ENCODE measurements at regions not wholly inside any gene's neighbourhood (a gene's known extent, or its start where the extent isn't known, plus 50 kb on each side); places are given as distances from the start of the nearest gene placed in this dataset.
"Not testable (repeated sequence)": the region's sequence is repeated elsewhere in the genome, so short reads cannot be mapped to it uniquely, and the experiment has no call there.

DNA sequence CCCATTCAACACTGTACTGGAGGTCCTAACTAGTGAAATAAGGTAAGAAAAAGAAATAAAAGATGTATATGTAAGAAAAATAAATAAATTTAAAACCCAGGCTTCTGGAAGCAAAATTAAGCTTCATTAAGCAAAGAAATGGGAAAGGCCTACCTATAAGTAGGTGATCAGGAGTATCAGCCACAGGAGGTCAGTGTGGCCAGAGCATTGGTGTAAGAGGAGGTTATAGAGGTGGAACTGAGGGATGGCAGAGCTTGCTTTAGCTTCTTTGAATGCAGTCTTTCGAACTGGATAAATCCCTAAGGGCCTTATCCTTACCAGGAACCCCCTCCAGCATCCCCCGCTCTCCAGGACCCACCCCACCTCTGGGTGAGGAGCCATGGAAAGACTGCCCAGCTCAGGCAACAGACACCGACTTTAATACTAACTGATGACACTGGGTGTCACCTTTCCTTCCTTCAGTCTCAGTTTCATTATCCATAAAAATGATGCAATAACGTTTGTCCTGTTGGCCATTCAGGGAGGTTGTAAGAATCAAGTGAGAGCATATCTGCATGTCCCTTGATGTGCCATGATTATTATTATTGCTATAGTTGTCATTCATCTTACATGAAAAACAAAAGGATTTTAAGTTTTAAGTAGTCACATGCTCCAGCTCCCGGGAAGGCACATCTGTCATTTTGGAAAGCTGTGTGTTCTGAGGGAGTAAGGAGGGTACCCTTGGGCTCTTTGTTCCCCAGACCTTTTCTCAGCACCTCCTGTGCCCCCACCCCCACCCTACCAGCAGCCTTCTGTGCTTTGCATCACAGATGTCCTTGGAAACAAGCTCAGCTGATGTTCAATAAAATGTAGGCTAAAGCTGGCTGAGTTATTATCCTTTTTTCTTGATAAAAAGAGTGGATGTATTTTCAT, 50.8 kb upstream of the CTNNA1 start:
- DNase-seq (ENCODE audit: low read depth) = no peak

DNA sequence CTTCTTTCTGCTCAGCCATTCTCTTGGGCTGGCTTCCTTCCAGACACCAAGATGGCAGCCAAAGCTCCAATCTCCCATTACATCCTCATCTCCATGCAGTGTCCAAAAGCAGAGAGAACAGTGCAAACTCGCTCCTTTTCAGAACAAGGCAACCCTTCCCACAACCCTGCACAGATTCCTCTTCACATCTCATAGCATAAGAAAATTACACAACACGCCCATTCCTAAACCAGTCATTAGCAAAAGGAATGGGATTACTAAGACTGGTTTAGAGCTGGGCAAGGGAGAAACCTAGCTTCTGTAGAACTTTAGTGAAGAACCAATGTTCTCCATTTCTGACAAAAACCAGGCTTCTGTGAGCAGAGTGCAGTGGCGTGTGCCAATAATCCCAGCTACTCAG, 51.5 kb upstream of the CTNNA1 start:
- DNase-seq (ENCODE audit: low read depth) = no peak

DNA sequence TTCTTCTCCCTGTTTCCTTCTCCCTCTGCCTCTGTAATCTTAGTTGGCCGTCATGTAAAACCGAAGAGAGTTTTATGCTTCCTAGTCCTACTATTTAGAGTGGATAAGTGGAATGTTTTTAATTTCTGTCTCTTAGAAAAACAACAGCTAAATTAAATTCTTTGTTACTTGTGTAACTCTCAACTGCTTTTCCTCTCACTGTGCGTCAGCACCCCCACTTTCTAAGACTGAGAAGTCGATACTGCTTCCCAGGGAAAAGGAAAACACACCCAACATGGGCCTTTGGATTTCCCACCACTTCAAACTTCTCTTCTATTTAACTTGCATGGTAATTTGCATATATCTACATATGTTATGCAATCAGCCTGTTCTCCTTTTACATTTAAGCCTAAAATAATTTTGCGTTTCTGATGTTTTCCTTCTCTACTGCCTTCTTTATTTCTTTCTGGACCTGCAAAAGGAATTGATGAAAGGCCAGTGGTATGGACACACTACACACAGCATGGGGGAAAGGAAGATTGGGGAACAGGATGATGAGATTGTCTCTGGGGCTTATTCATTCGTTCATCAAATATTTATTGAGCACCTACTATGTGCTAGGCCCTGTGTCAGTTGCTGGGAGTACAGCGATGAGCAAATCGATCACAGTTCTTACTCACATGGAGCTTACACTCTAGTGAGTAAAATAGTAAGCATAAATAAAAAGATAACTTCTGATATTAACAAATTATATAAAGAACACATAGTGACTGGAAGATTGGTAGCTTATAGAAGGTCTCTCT, 52.5 kb upstream of the CTNNA1 start:
- no peak for DNase-seq (ENCODE audit: low read depth)

DNA sequence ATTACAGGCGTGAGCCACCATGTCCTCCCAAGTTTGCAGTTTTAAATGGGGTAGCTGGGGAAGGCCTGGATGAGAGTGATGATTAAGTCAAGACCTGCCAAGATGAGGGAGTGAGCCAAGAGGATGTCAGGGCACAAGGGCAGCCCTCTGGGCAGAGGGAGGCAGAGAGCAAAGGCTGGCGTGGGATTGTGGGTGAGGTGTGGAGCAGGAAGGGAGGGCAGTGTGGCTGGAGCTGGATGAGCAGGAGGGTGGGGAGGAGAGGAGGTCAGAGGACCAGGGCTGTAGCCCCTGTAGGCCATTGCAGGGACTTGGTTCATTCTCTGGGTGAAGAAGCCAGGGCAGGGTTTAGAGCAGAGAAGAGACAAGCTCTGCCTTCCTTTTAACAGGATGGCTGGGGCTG, 53.7 kb upstream of the CTNNA1 start:
- no peak for DNase-seq (ENCODE audit: low read depth)

DNA sequence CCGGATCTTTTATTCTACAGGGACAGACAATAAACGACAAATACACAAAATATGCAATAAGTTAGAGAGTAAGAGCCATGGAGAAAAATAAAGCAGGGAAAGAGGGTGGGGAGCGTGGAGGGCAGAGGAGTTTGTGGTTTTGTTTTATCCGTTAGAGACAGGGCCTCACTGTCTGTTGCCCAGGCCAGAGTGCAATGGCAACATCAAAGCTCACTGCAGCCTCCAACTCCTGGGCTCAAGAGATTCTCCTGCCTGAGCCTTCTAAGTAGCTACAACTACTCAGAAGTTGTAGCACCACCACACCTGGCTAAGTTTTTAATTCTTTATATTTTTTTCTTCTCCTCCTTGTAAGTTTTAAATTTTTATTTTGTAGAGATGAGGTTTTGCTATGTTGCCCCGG, 54.5 kb upstream of the CTNNA1 start:
- no peak for DNase-seq (ENCODE audit: low read depth)

DNA sequence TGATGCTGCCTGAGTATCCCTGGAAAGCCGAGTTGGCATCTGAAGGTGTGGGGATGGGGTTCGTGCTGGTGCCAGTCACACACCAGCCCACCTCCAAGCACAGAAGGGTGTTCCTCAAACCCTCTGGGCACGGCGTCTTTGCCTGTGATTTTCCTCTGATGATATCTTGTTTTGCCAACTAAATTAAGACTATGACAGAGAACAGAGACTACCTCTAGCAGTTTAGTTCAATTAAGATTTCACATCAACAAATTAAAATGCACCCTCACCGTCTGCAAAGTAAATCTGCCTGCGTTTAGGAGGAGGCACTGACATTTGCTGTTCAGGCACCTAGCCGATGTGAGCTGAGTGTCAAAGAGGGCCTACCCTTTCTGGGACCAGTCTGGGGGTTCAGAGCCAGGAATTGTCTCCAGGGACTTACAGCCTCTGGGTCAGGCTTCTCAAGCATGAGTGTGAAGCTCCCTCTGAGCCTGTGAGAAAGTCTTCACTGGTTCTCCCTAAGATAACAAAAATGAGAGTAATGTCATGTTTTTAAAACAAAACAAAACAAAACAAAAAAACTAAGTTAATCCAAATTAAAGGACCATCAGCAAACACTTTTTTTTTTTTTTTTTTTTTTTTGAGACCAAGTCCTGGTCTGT, 55.4 kb upstream of the CTNNA1 start:
- DNase-seq (ENCODE audit: low read depth) = no peak

DNA sequence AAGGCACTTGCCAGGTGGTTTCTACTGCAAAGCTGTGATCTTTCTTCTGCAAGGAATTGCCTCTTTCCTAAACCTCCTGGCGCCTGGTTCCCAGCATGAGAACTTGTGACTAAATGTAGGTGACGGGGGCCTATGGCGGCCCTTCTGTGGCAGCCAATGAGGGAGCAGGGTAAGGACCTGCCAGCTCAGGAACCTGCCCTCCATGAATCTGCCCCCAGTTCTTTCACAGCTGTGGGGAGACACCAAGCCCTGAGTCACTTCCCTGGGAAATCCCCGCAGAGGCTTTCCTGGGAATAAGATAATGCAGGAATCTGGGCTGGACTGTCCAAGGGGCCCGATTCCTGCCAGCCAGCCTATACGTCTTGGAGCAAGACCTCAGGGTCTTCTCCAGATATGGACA, 56.7 kb upstream of the CTNNA1 start:
- DNase-seq (ENCODE audit: low read depth) = no peak

DNA sequence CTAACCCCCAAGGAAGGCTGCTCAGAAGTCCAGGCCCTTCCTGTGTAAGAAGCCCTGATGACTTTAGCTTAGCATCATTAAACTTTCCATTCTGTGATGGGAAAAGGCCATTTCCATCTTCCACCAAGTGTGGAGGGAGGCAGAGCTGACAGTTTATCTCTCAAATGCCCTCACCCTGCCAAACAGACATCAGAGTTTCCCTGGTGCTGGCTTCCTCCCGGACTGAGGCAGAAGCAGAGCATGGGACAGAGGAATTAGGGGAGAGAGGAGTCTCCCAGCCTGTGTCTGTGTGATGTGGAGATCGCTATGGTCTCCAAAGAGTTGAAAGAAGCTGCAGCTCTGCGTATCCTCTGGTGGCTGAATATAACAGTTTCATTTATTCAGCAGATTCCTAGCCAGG, 57.4 kb upstream of the CTNNA1 start:
- DNase-seq (ENCODE audit: low read depth) = no peak

DNA sequence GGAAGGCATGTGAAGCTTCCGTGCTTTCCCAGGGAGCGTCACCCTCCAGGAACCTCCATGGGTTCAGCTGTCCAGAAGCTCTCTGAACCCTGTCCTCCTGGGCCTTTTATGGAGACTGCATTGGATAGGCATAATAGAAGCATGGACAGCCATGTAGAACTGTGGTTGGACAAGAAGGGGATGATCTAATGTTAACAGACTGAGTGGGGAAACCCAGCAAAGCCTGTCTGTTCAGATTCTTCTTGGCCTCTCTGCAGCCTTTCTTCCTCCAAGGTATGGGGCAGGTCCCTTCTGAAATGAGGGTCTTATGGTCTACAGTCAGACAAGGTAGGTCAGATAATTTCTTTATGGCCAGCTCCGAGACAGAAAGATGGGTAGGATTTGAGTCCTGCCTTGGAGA, 59.1 kb upstream of the CTNNA1 start:
- DNase-seq (ENCODE audit: low read depth) = no peak

DNA sequence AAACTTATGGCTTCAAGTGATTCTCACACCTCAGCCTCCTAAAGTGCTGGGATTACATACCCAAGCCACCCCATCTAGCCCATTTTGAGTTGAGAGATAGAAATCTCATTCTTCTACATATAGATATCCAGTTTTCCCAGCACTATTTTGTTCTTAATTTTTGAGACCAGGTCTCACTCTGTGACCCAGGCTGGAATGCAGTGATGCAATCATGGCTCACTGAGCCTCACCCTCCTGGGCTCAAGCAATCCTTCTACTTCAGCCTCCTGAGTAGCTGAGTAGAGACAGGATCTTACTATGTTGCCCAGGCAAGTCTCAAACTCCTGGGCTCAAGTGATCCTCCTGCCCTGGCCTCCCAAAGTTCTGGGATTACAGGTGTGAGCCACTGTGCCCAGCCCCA, 60.9 kb upstream of the CTNNA1 start:
- DNase-seq (ENCODE audit: low read depth) = no peak

DNA sequence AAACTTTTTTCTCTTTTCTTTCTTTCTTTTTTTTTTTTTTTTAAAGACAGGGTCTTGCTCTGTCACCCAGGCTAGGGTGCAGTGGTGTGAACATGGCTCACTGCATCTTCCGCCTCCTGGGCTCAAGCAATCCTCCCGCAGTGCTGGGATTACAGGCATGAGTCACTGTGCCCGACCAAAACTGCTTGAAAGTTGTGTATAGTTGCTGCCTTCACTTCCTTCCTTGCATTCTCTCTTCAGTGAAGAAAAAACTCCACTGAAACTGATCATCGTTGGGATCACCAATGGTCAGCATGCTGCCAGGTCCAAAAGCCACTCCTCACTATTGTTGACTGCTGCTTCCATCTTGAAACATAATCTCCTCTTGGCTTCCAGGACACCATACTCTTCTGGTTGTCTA, 66.6 kb upstream of the CTNNA1 start:
- no peak for DNase-seq (ENCODE audit: low read depth)

DNA sequence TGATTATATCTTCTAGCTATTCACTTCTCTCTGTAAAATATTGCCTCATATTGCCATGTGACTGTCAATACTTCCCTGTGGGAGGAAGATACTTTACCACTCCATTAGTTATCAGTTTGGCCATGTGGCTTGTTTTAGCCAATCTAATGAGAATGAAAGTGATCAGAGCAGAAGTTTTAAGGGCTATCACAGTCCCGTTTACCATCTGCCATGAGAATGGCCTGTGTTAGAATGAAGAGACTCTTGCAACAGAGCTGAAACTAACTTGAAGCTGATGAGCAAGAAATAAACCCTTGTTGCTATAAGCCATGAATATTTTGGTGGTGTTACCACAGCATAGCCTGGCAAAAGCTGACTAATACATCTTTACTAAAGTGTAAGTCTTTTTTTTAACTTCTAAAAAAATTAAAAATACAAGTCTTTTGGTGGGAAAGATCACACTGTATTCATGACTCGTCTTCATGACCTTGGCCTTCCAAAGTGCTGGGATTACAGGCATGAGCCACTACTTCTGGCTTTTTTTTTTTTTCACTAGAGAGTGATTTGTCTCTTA, 68.0 kb upstream of the CTNNA1 start:
- no peak for DNase-seq (ENCODE audit: low read depth)

DNA sequence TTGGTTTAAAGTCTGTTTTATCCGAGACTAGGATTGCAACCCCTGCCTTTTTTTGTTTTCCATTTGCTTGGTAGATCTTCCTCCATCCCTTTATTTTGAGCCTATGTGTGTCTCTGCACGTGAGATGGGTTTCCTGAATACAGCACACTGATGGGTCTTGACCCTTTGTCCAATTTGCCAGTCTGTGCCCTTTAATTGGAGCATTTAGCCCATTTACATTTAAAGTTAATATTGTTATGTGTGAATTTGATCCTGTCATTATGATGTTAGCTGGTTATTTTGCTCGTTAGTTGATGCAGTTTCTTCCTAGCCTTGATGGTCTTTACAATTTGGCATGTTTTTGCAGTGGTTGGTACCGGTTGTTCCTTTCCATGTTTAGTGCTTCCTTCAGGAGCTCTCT, 70.8 kb upstream of the CTNNA1 start:
- DNase-seq (ENCODE audit: low read depth) = not testable (repeated sequence)

DNA sequence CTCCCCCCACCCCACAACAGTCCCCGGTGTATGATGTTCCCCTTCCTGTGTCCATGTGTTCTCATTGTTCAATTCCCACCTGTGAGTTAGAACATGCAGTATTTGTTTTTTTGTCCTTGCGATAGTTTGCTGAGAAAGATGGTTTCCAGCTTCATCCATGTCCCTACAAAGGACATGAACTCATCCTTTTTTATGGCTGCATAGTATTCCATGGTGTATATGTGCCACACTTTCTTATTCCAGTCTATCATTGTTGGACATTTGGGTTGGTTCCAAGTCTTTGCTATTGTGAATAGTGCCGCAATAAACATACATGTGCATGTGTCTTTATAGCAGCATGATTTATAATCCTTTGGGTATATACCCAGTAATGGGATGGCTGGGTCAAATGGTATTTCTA, 74.4 kb upstream of the CTNNA1 start:
- DNase-seq (ENCODE audit: low read depth) = not testable (repeated sequence)

DNA sequence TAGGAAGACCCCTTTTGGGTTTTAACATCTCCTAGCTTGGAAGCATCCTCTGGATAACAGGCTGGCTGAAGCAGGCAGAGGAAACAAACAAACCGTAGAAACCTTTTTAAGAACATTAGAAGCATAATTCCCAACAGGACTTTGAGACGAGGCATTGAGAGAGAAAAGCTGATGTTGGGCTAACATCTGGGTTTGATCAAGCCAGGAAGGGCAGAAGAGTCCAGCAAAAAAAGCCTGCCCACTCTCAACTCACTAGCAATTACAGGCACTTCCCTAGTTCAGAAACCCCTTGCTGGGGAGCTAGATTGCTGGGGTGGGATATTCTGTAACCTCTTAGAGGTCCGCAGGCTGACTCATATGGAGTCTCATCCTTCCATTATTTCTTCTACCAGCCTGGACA, 75.4 kb upstream of the CTNNA1 start:
- DNase-seq (ENCODE audit: low read depth) = no peak

DNA sequence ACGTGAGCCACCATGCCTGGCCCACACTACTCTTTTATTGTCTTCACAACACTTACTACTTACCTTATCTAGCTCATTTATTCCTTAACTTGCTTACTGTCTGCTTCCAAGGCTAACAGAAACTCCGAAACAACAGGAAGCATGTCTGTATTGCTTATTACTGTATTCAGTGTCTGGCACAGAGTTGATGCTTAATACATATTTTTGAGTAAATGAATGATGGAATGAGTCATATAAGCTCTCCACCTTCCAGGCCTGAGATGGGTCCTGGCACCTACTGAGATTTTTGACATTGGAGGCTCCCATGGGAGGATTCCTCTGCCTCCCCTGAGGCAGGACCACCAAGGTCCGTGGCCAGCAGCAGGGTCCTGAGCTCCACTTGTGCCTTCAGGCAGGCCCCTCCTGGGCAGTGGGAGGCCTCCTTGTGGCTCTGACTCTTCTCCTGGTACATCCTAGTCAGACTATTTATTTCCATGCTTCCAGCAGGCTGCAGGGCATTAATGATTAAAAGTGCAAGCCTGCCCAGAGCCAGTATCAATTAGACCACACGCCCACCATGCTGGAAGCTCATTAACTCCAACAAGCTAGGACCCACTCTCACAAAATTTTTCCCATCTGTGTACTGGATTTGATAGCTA, 76.5 kb upstream of the CTNNA1 start:
- no peak for DNase-seq (ENCODE audit: low read depth)

DNA sequence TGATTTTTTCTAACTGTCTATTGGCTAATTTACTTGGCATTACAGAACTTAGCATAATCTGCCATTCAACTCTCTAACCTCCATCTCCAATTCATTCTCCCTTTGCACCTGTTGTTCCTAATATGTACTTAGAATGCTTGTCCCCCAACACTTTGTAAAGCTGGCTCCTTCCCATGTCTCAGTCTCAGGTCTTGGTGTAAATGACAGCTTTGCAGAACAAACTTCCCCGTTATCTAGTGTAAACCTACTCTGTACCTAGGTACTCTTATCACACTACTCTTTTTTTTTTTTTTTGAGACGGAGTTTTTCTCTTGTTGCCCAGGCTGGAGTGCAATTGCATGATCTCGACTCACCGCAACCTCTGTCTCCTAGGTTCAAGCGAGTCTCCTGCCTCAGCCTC, 77.2 kb upstream of the CTNNA1 start:
- no peak for DNase-seq (ENCODE audit: low read depth)

DNA sequence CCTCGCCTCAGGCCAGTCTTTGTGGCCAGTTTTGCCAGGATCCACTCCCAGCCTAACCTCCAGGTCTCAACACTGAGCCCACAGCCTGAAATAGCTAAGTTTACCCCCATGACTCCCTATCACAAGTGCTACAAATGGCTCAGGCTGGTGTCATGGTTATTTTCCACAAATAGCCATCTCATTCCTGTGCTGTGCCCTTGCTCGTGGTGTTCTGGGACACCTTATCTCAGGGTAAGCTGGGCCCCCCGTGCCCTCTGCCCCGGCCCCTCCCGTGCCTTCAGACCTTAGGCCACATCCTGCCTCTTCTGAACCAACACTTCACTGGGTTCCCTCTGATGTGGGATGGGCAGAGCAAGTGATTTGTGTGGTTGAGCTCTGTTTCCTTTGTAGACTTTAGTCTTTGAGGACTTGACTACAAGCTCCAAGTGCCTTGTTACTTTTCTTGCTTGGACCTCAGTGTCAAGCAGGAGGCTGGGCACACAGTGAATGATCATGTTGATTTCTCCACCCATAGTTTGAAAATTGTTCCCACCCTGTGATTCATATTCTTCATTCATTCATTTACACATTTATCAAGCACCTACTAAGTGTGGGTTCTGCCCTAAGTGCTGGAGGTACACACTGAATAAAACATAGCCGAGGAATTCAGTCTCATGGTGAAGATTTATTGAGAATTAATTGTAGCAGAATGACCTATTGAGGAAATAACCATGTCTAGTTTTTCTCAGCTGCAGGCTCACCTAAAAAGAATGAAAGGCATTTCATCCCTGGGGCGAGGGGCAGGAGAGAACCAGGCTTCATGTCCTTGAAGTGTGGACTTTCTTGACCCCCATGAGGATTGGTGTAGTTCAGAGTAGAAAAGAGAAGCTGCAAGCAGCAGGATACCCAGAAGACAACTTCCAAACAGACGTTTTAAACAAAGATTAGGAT, 84.5 kb upstream of the CTNNA1 start:
- DNase-seq (ENCODE audit: low read depth) = no peak

DNA sequence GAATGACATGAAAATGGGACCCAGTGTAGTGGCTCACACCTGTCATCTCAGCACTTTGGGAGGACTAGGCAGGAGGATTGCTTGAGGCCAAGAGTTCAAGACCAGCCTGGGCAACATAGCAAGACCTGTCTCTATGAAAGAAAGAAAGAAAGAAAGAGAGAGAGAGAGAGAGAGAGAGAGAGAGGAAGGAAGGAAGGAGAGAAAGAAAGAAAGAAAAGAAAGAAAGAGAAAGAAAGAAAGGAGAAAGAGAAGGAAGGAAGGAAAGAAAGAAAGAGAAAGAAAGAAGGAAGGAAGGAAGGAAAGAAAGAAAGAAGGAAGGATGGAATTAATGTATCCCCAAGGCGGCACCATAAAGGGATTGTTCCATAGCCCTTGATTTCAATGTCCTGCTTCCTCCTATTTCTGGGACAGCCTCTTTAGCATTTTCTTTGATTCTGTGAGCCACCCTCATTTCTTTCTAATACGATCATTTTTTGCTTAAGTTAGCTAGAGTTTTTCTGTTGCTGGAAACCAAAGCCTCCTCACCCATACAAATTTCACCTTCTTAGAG, 85.4 kb upstream of the CTNNA1 start:
- DNase-seq (ENCODE audit: low read depth) = not testable (repeated sequence)

DNA sequence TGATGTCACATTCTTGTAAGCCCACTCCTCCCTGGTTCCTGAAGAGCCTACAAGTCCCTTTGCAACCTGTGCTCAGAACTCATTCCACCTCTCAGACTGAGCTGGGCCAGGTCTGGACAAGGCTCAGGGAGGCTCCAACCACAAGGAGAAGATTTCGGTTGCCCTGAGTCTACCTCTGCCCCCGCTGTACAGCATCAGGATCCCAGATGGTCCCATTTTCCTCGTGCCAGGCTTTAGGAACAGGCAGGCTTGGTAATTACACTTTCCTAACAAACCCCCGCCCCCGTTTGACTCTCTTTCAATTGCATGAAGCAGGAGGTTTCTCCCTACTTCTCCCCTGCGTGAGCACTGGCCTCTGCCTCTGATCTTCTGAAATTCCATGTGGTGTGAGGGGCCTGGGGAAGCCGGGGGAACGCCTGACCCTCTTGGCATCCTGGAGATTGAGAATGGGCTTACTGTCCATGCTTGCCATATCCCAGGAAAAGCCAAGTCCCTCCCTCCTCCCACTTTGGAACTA, 86.9 kb upstream of the CTNNA1 start:
- DNase-seq (ENCODE audit: low read depth) = no peak

Measured in activated T-helper 9 cell treated with anti-CD3 and anti-CD28 coated beads, Interleukin-2, amount 50 U/mL, for 16 hours (primary cell).